GM10248 (cell line): ENCODE measurements at regions not wholly inside any gene's neighbourhood (a gene's known extent, or its start where the extent isn't known, plus 50 kb on each side); places are given as distances from the start of the nearest gene placed in this dataset.
"Not testable (repeated sequence)": the region's sequence is repeated elsewhere in the genome, so short reads cannot be mapped to it uniquely, and the experiment has no call there.

Source experiments
- CTCF ChIA-PET: fragments of 300-600 bp; sonication (Branson Sonifier 250); formaldehyde crosslinking; extraction: SDS; loops from one replicate; lab custom pipeline; 2021; ENCODE audit warnings: antibody characterized with exemption; lab: Yijun Ruan, JAX
- POLR2A ChIA-PET: fragments of 350-650 bp; sonication (Branson Sonifier 250); formaldehyde crosslinking; extraction: SDS; loops from one replicate; lab custom pipeline; 2020; ENCODE audit warnings: antibody characterized with exemption; lab: Yijun Ruan, JAX
- DNase-seq: peaks from one replicate; pipeline ENCODE4 v3.0.0; 2012; ENCODE audit errors: extremely low spot score
- CTCF ChIP-seq: IDR thresholded peaks from 2 replicates; pipeline ENCODE4 v1.5.1; 2012; ENCODE audit warnings: mild to moderate bottlenecking, low read depth; ENCODE audit errors: extremely low read depth, missing control alignments, control extremely low read depth

DNA sequence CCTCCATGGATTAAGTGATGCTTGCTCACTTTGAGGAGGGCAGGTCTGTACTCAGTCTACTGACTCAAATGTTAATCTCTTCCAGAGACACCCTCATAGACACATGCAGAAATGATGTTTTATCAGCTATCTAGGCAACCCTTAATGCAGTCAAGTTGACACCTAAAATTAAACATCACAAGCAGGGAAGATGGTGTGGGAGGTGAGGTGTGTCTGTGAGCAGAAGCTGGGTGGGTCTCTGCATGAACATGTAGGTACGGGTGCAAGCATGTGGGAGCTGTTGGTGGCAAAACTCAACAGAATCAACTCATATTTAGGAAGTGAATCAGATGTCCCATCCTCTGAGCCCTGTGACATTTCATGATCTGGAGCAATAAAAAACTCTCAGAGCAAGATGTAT is 249.2 kb upstream of the SGCG start:
- CTCF ChIA-PET, result no interaction called here
- no peak for DNase-seq
- TF ChIP-seq CTCF, result no peak
- POLR2A ChIA-PET, result no interaction called here

DNA sequence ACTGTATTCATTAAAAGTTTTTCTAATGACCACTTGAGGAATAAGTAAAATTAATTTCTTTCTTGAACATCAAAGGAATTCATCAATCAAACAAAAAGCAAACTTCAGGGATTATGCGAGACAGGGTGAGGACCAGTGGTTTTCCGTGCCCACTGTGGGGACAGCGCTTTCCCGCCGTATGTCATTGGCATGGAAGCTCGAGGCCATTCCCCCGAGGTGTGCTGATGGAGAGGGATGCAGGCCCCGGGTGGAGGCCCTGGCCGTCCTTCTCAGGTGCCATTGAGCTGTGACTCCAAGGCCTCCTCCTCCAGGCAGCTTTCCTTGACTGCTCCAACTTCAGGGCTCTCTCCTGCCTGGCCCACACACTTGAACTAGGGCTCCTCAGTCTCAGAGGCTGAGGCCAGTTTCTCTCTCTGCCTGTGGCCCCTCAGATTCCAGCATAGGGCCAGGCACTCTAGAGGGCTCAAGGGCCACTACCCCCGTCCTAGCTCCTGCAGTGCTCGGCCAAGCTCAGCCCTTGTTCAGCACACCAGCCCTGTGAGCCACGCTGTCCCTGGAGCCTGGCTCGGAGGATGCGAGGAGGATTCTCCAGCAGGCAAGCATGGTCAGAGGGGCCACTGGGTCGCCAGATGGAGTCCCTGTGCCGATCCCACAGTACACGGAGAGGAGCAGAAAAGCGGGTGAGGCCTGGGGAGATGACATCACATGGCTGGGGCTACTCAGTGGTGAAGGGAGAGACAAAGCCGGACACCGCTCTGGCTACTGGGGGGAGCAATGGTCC is 248.0 kb upstream of the SGCG start:
- POLR2A ChIA-PET, DNase-seq: not testable (repeated sequence)

DNA sequence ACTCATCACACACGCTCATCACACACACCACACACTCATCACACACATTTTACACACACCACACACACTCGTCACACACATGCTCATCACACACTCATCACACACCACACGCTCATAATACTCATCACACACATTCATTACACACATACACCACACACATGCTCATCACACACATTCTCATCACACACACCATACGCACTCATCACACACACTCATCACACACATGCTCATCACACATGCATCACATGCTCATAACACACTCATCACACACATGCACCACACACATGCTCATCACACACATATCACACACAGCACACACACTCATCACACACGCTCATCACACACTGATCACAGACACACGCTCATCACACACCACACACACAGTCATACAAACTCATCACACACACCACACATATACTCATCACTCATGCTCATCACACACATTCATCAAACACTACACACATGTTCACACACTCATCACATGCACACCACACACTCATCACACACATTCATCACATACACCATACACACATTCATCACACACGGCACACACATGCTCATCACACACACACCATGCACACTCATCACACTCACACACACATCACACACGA is 247.1 kb upstream of the SGCG start:
- TF ChIP-seq CTCF, result no peak
- CTCF ChIA-PET, result no interaction called here
- no peak for DNase-seq
- POLR2A ChIA-PET, result no interaction called here

More for the DNA sequence above, 248.0 kb upstream of the SGCG start:
- CTCF ChIA-PET, result not testable (repeated sequence)

DNA sequence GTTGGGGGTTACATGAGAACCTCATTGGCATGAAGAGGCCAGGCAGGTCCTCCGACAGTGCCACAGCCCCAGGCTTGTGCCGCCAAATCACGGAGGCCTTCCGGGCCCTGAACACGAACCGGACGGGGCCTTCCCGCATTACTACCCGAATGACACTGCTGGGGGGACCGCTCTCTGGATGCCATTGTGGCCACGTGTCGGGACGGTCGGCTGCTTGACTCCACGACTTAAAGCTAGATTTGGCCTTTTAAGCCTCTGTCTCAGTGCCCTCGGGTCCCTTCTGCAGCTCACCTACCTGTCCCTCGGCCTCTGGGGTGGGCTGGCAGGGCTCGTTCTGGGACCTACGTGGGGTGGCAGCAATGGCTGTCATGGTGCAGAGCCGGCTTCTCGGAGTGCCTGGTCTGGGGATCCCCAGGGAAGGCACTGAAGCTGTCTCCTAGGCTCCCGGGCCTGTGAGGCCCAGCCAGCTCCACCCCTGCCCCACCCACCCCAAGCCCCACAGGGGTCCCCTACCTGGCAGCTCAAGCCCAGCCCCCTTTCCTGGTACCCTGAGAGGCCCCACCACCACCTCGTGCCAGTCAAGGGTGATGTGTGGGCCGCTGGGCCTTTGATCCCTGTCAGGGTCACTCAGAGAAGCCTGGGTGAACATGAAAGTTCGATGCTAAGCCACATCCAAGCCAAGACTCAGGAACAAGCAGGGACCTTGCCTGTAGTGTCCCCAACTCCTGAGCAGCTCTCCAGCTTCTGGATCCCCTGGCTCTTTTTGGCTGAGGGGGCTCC is 245.8 kb upstream of the SGCG start:
- DNase-seq, result no peak
- ChIA-PET CTCF (no interaction called here), POLR2A (no interaction called here)
- TF ChIP-seq CTCF, result no peak

DNA sequence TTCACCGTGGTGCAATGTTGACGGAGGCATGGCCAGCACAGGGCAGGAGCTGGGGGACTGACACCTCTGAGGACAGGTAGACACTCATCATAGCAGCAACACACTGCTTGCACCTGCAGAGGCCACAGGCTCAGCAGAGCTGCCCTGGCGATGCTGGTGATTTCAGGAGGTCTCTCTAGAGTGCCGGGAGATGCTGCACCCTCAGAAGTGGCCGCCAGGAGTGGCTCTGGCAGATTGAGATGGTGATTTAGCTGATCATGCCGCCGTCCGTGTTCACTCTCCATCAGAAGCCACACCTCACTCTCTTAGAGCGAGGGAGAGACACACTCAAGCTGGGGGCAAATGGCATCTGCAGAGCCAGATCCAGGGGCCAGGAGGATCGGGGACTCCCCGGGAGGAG is 244.6 kb upstream of the SGCG start:
- POLR2A ChIA-PET, result no interaction called here
- no peak for DNase-seq
- TF ChIP-seq CTCF, result no peak
- CTCF ChIA-PET, result no interaction called here

DNA sequence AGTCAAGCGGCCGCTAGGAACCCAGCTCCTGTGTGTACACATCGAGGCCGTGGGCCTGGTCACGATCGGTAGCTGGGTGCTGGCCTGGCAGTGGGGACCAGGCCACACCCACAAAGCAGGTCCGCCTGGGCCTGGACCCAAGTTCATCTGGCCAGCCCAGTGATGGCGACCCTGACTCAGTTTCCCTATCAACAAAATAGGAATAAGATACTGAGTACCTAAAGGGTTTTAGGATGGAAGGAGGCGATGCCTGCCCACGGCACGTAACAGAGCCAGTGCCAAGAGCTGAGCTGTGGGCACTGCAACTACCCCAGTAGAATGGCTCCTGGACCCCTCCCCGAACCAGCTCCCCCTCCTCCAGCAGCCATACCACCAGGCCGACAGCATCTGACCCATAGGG is 243.5 kb upstream of the SGCG start:
- CTCF ChIA-PET, result no interaction called here

More for the DNA sequence above, 243.5 kb upstream of the SGCG start:
- TF ChIP-seq CTCF, result no peak
- POLR2A ChIA-PET, result no interaction called here
- DNase-seq, result no peak
